Hematopoietic multipotent progenitor cell treated with erythropoietin and hydrocortisone succinate and interleukin-3 and kit ligand, for 8 days (in vitro differentiated cells): ENCODE measurements at regions not wholly inside any gene's neighbourhood (a gene's known extent, or its start where the extent isn't known, plus 50 kb on each side); places are given as distances from the start of the nearest gene placed in this dataset.

Experiments used
- DNase-seq: peaks from one replicate; pipeline ENCODE4 v3.0.0-alpha.2; 2015

DNA sequence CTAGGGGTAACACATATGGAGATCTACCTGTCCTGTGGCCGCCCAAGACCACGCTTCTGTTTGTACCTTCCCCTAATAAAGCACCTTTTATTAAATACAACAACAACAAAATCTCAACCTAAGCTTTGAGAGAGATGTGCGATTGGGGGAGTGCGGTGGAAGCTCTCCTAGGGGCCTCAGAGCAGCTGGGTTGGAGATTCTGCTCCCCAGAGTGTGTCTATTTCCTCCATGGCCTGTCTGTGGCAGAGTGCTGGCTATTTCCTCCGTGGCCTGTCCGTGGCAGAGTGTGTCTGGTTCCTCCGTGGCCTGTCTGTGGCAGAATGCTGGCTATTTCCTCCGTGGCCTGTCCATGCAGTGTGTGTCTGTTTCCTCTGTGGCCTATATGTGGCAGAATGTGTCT, 139.3 kb upstream of the IPO9 start:
- DNase-seq = no peak

- no peak for DNase-seq
Observed at GRCh38 chr1:201690528-201690927, 138.4 kb upstream of the IPO9 start.

GRCh38 chr1:201691716-201692554, 137.0 kb upstream of the IPO9 start:
- DNase-seq = no peak

DNA sequence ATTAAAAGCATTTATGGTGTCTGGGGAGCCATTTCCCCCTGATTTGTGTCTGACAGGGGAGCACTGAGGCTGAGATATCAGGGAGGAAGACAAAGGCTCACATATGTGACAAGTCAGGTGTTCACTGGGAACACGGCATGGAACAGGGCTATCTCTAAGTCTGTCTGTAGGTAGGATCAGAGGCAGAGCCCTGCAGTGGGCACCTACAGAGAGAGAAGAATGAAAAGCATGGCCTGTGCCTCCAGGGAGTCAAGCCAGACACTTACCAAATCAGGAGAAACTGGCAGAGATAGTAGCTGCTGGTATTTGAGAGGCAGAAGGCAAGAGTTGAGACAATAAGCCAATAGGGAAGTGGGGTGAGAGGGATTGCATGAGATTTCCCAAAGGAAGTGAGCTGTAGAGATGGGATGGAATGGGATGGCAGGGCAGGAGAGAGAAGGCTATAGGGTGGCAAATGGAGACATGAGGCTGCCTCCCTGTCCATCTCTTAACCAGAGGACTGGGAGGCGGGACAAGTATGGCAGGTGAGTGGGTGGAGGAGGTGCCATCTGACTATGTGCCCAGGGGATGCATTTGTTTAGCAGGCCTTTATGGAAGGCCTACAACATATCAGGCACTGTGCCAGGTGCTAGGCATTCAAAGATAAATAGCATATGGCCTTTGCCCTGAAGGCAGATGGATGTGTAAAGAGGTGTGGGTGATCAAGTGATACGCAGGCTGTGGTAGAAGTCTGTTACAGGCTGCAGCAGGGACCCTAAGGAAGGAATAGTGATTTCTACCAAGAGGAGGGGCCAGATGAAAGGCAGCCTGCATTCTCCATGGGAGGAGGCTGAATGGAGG, 136.2 kb upstream of the IPO9 start:
- no peak for DNase-seq

DNA sequence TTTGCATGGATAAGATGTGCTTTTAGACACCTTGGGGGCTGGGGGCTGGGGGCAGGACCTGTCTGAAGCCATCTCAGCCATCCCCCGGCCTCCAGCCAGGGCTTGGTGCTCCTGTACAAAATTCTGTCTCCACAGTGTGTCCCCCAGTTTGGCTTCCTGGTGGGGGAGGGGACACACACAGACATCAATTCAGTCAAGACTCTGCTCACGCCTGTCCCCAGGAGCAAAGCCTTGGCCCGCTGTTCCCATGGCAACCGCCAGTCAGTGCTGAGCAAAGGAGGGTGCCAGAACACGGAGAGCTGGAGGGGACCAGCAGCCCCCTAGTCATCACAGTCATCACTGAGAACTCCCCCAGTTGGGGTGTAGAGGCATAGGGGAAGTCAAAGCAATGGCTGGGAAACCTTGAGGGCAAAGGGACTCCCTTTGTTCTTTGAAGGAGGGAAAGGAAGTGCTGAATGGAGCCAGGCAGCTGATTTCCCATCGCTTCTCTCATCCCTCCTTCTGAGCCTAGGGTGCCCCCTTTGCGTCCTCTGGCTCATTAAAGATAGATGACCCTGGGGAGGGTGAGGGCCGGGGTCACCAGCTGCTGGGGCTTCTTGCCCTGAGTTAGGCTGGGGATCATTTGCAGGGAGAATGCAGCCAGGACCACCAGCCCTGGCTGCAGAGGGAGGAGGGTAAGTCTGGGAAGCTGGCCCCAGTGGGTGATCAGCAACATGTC, 134.9 kb upstream of the IPO9 start:
- no peak for DNase-seq

- DNase-seq = no peak
Observed at GRCh38 chr1:201694608-201695335, 134.2 kb upstream of the IPO9 start.

GRCh38 chr1:201695607-201696006, 133.3 kb upstream of the IPO9 start:
- DNase-seq = no peak

DNA sequence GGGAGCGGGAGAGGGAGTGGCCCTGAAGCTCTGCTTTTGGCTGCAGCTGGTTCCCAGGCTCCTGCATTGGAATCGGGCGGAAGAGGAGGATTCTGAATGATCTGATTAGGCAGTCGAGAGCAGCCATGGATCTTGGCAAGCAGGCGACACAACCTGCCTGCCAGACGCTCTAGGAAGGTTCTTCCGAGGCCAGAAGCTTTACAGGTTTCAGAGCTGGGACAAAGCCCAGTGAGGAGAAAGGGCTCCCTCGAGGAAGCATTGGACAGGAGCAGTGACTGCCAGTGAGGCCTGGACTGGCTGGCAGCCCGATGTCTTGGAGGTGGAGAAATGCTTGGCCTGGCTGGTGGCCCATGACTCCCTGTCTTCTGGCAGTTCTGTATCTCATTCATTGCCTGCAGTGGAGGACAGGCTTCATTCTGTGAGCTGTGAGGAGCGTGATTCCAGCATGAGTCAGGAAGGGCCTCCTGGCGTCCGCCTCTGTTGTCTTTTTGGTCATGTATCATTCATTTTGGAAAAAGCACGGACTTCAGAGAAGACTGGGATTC, 132.7 kb upstream of the IPO9 start:
- DNase-seq = no peak

DNA sequence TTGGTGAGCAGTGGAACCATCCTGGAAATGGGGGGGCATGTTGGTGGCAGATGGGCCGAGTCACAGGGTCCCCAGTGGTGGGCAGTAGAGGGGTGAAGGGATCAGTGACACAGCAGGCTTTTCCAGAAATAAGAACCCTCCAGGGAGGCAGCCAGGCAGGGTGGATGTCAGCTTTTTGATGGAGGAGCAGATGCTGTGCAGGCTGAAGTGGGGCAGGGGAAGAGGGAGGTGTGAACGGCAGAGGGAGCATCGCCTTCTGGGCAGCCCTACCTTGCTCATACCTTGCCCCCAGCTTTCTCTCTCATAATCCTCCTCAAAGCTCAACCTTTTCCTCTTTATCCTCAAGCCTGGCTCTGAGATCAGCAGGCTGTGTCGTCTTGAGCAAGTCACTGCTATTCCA, 131.8 kb upstream of the IPO9 start:
- no peak for DNase-seq

- no peak for DNase-seq
Observed at GRCh38 chr1:201701831-201702230, 127.1 kb upstream of the IPO9 start.

DNA sequence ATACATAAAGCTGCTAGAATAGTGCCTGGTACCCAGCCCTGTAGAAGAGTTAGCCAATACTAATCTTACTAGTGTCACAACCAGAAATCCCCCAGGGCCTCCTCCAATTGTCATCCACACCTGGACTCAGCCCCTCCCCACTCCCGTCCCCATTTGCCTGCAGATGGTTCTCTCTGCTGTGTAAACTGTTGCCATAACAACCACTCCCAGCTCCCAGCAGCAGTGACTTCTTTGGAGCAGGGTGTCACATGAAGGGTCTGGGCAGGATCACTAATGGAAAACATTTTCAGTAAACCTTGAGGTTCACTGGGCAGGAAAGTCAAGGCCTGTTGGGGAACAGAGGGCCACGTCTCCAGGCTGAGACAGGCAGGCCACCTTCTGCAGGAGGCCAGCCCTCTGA, 126.0 kb upstream of the IPO9 start:
- DNase-seq = no peak

- peak; percentile 63 for DNase-seq
Observed at GRCh38 chr1:201703621-201704438, 125.1 kb upstream of the IPO9 start.

GRCh38 chr1:201704439-201704792, 124.5 kb upstream of the IPO9 start:
- DNase-seq = no peak

DNA sequence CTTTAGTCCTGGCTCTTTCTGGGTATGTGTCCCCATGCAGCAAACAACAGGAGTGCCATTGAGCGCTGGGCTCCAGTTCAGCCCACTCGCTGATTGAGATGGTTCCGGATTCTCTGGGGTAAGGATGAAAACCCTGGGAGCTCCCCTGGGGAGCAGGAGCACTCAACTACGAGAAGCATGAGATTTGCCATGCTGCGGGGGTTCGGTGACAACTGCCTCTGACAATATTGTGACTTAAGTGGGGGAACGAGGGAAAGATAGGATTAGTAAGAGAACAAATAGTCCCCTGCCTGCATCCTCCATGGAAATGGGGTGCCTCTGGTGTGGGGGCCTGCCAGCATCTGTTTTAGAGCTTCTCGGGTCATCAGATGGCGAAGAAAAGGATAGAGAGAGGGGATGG, 123.6 kb upstream of the IPO9 start:
- DNase-seq = no peak

DNA sequence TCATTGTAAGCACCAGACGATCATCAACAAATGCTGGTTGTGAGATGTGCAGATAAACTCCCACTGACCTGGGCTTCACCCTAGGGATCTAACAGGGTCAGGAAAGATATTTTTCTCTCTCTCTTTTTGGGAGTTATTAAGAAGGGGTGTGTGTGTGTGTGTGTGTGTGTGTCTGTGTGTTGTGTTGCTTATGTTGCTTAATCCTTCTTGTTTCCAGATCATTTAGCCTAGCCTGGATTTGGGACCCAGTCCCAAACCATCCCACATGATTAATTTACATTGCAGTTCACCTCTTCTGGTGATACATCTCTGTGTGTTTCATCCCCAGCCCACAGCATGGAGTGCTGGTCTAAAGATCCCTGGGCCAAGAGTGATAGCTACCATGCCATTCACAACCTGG, 122.8 kb upstream of the IPO9 start:
- DNase-seq = no peak

- DNase-seq = no peak
Observed at GRCh38 chr1:201707027-201707426, 121.9 kb upstream of the IPO9 start.

GRCh38 chr1:201707656-201708055, 121.3 kb upstream of the IPO9 start:
- DNase-seq = no peak

- DNase-seq = no peak
Observed at GRCh38 chr1:201708085-201708512, 120.9 kb upstream of the IPO9 start.

DNA sequence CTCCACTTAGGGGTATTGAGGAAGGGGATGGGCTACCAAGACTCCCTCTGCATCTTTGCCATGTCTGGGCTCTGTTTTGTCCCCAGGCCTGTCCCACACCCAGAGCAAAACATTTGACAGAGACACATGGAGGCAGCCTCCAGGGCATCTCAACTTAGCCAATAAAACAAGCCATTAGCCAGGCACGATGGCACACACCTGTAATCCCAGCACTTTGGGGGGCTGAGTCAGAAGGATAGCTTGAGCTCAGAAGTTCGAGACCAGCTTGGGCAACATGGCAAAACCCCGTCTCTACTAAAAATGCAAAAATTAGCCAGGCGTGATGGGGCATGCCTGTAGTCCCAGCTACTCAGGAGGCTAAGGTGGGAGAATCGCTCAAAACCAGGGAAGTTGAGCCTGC, 120.3 kb upstream of the IPO9 start:
- no peak for DNase-seq

DNA sequence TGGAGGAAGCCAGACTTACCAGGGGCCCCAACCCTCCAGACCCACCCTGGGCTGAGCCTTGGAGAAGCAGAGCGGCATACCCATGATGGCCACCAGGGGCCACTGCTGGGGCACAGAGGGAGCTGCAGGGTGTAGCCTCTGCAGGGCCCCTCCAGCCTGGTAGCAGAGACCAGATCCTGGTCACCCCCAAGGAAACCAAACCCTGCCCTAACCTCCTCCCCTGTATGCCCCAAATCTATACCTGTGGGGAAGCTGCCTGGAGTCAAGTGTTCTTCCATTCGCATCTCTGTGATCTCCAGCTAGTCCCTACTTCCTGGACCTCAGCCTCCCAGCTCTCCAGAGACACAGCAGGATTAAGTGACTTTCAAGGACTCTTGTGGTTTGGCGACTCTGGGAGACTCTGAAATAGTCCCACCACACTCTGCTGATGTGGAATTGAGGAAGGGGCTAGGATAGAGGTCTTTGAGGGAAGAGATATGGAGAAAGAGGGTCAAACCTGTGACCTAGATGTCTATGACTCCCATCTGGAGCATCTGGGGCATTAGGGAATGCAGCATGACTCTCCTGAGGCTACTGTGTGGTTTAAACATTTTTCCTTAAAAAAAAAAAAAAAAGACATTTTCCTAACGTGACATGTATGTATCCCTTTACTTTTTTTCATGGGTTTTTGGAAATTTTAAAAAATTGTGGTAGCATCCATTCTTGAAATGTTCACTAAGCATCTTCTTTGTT, 119.2 kb upstream of the IPO9 start:
- DNase-seq = peak; percentile 43
